Nephron progenitor cell (in vitro differentiated cells): ENCODE measurements at regions not wholly inside any gene's neighbourhood (a gene's known extent, or its start where the extent isn't known, plus 50 kb on each side); places are given as distances from the start of the nearest gene placed in this dataset.
"Not testable (repeated sequence)": the region's sequence is repeated elsewhere in the genome, so short reads cannot be mapped to it uniquely, and the experiment has no call there.

Experiments used
- DNase-seq: peaks from one replicate; pipeline ENCODE4 v3.0.0; 2021
- H3K27ac Mint-ChIP-seq: 2 replicates; pipeline ENCODE4 v1.8.0; 2021; ENCODE audit warnings: mild to moderate bottlenecking, moderate library complexity, mixed read lengths
- H3K27me3 Mint-ChIP-seq: 2 replicates; pipeline ENCODE4 v1.8.0; 2021; ENCODE audit warnings: mild to moderate bottlenecking, low read depth, mixed read lengths; ENCODE audit not compliant: poor library complexity
- H3K36me3 Mint-ChIP-seq: 2 replicates; pipeline ENCODE4 v1.8.0; 2021; ENCODE audit warnings: low read depth, mixed read lengths
- H3K4me1 Mint-ChIP-seq: 2 replicates; pipeline ENCODE4 v1.8.0; 2021; ENCODE audit warnings: mixed read lengths
- H3K4me3 Mint-ChIP-seq: 2 replicates; pipeline ENCODE4 v1.8.0; 2021; ENCODE audit warnings: mild to moderate bottlenecking, moderate library complexity, mixed read lengths
- H3K9me3 Mint-ChIP-seq: 2 replicates; pipeline ENCODE4 v1.8.0; 2021; ENCODE audit warnings: mild to moderate bottlenecking, moderate library complexity, mixed read lengths
- CTCF ChIP-seq: fragments of 200-600 bp; sonication (generic); IDR thresholded peaks from 2 replicates; pipeline ENCODE4 v1.5.0; 2021; ENCODE audit warnings: antibody characterized with exemption

- Mint-ChIP-seq H3K4me1 (no peaks in the 10 kb centered on the region), H3K27me3 (peaks cover 10% of the 10 kb centered on the region), H3K36me3 (no peaks in the 10 kb centered on the region), H3K4me3 (no peak overlapping the region), H3K27ac (no peak overlapping the region), H3K9me3 (peaks cover 4% of the 10 kb centered on the region)
- DNase-seq, result no peak
- no peak for TF ChIP-seq CTCF
Observed at GRCh38 chr3:99559196-99559595, 79.2 kb upstream of the COL8A1 start.

GRCh38 chr3:99555885-99556284 is 82.5 kb upstream of the COL8A1 start:
- H3K9me3 Mint-ChIP-seq, H3K4me3 Mint-ChIP-seq, DNase-seq, H3K36me3 Mint-ChIP-seq, H3K4me1 Mint-ChIP-seq, H3K27ac Mint-ChIP-seq: not testable (repeated sequence)
- peaks cover 14% of the 10 kb centered on the region for H3K27me3 Mint-ChIP-seq

GRCh38 chr3:99551520-99551919 is 86.9 kb upstream of the COL8A1 start:
- no peak for TF ChIP-seq CTCF
- peaks cover 7% of the 10 kb centered on the region for H3K27me3 Mint-ChIP-seq
- no peak for DNase-seq
- no peak overlapping the region for H3K27ac Mint-ChIP-seq
- H3K36me3 Mint-ChIP-seq, result no peaks in the 10 kb centered on the region
- no peaks in the 10 kb centered on the region for H3K4me1 Mint-ChIP-seq
- H3K4me3 Mint-ChIP-seq, result no peak overlapping the region
- H3K9me3 Mint-ChIP-seq, result no peaks in the 10 kb centered on the region

- DNase-seq, result no peak
- H3K36me3 Mint-ChIP-seq, result no peaks in the 10 kb centered on the region
- H3K27me3 Mint-ChIP-seq, result peaks cover 7% of the 10 kb centered on the region
- no peaks in the 10 kb centered on the region for H3K9me3 Mint-ChIP-seq
- no peaks in the 10 kb centered on the region for H3K4me1 Mint-ChIP-seq
- no peak overlapping the region for H3K4me3 Mint-ChIP-seq
- TF ChIP-seq CTCF, result no peak
- no peak overlapping the region for H3K27ac Mint-ChIP-seq
Observed at GRCh38 chr3:99549957-99550603, 88.3 kb upstream of the COL8A1 start.

GRCh38 chr3:99549220-99549619 is 89.2 kb upstream of the COL8A1 start:
- no peak overlapping the region for H3K4me3 Mint-ChIP-seq
- H3K27ac Mint-ChIP-seq, result no peak overlapping the region
- H3K36me3 Mint-ChIP-seq, result no peaks in the 10 kb centered on the region
- H3K9me3 Mint-ChIP-seq, result no peaks in the 10 kb centered on the region
- no peak for TF ChIP-seq CTCF
- H3K4me1 Mint-ChIP-seq, result no peaks in the 10 kb centered on the region
- peaks cover 4% of the 10 kb centered on the region for H3K27me3 Mint-ChIP-seq
- DNase-seq, result no peak

- no peaks in the 10 kb centered on the region for H3K4me1 Mint-ChIP-seq
- H3K27ac Mint-ChIP-seq, result no peak overlapping the region
- no peak for DNase-seq
- TF ChIP-seq CTCF, result no peak
- no peaks in the 10 kb centered on the region for H3K36me3 Mint-ChIP-seq
- no peaks in the 10 kb centered on the region for H3K9me3 Mint-ChIP-seq
- peaks cover 5% of the 10 kb centered on the region for H3K27me3 Mint-ChIP-seq
- H3K4me3 Mint-ChIP-seq, result no peak overlapping the region
Observed at GRCh38 chr3:99548674-99549073, 89.7 kb upstream of the COL8A1 start.
